ENCODE measurements at regions not wholly inside any gene's neighbourhood (a gene's known extent, or its start where the extent isn't known, plus 50 kb on each side); places are given as distances from the start of the nearest gene placed in this dataset.

- intact Hi-C loops (cut with DNase I; ENCODE audit: low total_unique reads), result no loop called here
- WGBS, 2 donors, result 43 to 77% methylated on average over 2 of the region's 2 CpGs
- no peak for TF ChIP-seq POLR2A (IDR thresholded peaks at IDR 0.05)
- TF ChIP-seq, protein P1, sequence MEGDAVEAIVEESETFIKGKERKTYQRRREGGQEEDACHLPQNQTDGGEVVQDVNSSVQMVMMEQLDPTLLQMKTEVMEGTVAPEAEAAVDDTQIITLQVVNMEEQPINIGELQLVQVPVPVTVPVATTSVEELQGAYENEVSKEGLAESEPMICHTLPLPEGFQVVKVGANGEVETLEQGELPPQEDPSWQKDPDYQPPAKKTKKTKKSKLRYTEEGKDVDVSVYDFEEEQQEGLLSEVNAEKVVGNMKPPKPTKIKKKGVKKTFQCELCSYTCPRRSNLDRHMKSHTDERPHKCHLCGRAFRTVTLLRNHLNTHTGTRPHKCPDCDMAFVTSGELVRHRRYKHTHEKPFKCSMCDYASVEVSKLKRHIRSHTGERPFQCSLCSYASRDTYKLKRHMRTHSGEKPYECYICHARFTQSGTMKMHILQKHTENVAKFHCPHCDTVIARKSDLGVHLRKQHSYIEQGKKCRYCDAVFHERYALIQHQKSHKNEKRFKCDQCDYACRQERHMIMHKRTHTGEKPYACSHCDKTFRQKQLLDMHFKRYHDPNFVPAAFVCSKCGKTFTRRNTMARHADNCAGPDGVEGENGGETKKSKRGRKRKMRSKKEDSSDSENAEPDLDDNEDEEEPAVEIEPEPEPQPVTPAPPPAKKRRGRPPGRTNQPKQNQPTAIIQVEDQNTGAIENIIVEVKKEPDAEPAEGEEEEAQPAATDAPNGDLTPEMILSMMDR (IDR thresholded peaks at IDR 0.05), result no peak
Measured at GRCh38 chr4:138658518-138658917, 357.1 kb upstream of the NOCT start.

GRCh38 chr4:138656990-138657389 is 358.6 kb upstream of the NOCT start:
- WGBS, 2 donors, result 48 to 63% methylated on average over 3 of the region's 3 CpGs

More at GRCh38 chr4:138658518-138658917, 357.1 kb upstream of the NOCT start:
- no peak for DNase-seq (ENCODE audit: low spot score in 2 of 2)
- H3K4me3 ChIP-seq (ENCODE audit: low read depth, poor library complexity, severe bottlenecking), result no peak overlapping the region

DNA sequence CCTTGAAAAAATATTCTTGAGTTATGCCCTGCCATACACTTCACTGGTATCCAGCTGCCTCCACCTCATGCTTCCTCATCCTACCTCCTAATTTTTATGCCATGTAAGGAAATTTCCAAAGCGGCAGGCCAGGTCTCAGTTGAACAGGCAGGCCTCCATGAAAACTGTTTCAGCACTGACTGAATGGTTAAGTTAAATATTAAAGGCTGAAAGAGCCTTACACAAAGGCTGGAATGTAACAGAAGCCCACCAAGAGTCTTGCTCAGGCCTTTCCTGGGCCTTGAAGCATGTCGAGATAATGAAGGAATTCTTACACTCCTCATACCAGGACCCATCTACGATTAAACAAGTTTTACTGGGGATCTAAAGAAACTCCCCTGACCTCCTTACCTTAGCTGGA is 359.6 kb upstream of the NOCT start:
- WGBS, 2 donors, result 92 to 98% methylated on average over 3 of the region's 3 CpGs
- TF ChIP-seq, protein P1 (IDR thresholded peaks at IDR 0.05), result no peak
- no peak for TF ChIP-seq POLR2A (IDR thresholded peaks at IDR 0.05)
- no peak for DNase-seq (ENCODE audit: low spot score in 2 of 2)
- H3K4me3 ChIP-seq (ENCODE audit: low read depth, poor library complexity, severe bottlenecking), result no peak overlapping the region
- intact Hi-C loops (cut with DNase I; ENCODE audit: low total_unique reads), result no loop called here

More at GRCh38 chr4:138656990-138657389, 358.6 kb upstream of the NOCT start:
- intact Hi-C loops (cut with DNase I; ENCODE audit: low total_unique reads), result no loop called here
- DNase-seq (ENCODE audit: low spot score in 2 of 2), result no peak
- H3K4me3 ChIP-seq (ENCODE audit: low read depth, poor library complexity, severe bottlenecking), result no peak overlapping the region
- TF ChIP-seq POLR2A (IDR thresholded peaks at IDR 0.05), result no peak
- TF ChIP-seq, protein P1 (IDR thresholded peaks at IDR 0.05), result no peak

GRCh38 chr4:138655286-138655685 is 360.3 kb upstream of the NOCT start:
- no peak for TF ChIP-seq POLR2A (IDR thresholded peaks at IDR 0.05)
- TF ChIP-seq, protein P1 (IDR thresholded peaks at IDR 0.05), result no peak
- DNase-seq (ENCODE audit: low spot score in 2 of 2), result no peak
- no peak overlapping the region for H3K4me3 ChIP-seq (ENCODE audit: low read depth, poor library complexity, severe bottlenecking)
- intact Hi-C loops (cut with DNase I; ENCODE audit: low total_unique reads), result no loop called here
- 82 to 94% methylated on average over 1 of the region's 1 CpG for WGBS, 2 donors

- no peak for DNase-seq (ENCODE audit: low spot score in 2 of 2)
- no peak overlapping the region for H3K4me3 ChIP-seq (ENCODE audit: low read depth, poor library complexity, severe bottlenecking)
- WGBS, 2 donors, result 55 to 65% methylated on average over 2 of the region's 2 CpGs
- intact Hi-C loops (cut with DNase I; ENCODE audit: low total_unique reads), result no loop called here
- no peak for TF ChIP-seq POLR2A (IDR thresholded peaks at IDR 0.05)
- TF ChIP-seq, protein P1 (IDR thresholded peaks at IDR 0.05), result no peak
Measured at GRCh38 chr4:138650929-138651448, 364.6 kb upstream of the NOCT start.

- TF ChIP-seq, protein P1 (IDR thresholded peaks at IDR 0.05), result no peak
- no peak for TF ChIP-seq POLR2A (IDR thresholded peaks at IDR 0.05)
- 84 to 88% methylated on average over 3 of the region's 3 CpGs for WGBS, 2 donors
- H3K4me3 ChIP-seq (ENCODE audit: low read depth, poor library complexity, severe bottlenecking), result no peak overlapping the region
- intact Hi-C loops (cut with DNase I; ENCODE audit: low total_unique reads), result no loop called here
- no peak for DNase-seq (ENCODE audit: low spot score in 2 of 2)
Measured at GRCh38 chr4:138650495-138650894, 365.1 kb upstream of the NOCT start.

Data from lower leg skin (tissue), 4 donors.